Keratinocyte (primary cell): ENCODE measurements at regions not wholly inside any gene's neighbourhood (a gene's known extent, or its start where the extent isn't known, plus 50 kb on each side); places are given as distances from the start of the nearest gene placed in this dataset.
"Not testable (repeated sequence)": the region's sequence is repeated elsewhere in the genome, so short reads cannot be mapped to it uniquely, and the experiment has no call there.

ENCODE experiments used
- DNase-seq: peaks from one replicate; pipeline ENCODE4 v3.0.0-alpha.2; 2011; ENCODE audit warnings: low read depth, missing footprints, low spot score
- FAIRE-seq: peaks from 2 replicates; lab custom pipeline; 2011; peaks lifted over from hg19 to GRCh38; lab: Jason Lieb, UNC
- H2AFZ ChIP-seq: 2 replicates; pipeline ENCODE4 v1.6.0; 2012; ENCODE audit warnings: low read length, control low read depth, inconsistent platforms; ENCODE audit not compliant: control insufficient read depth
- H3K27ac ChIP-seq: 2 replicates; pipeline ENCODE4 v1.5.1; 2011; ENCODE audit warnings: low read length; ENCODE audit not compliant: control insufficient read depth, insufficient read depth
- H3K27me3 ChIP-seq: 3 replicates; pipeline ENCODE4 v1.6.0; 2011; ENCODE audit warnings: low read length; ENCODE audit not compliant: control insufficient read depth, insufficient read depth; ENCODE audit errors: extremely low read depth
- H3K36me3 ChIP-seq, 2 experiments: 2 replicates in 1 of 2; 3 replicates in 1 of 2; pipeline ENCODE4 v1.5.1; 2011; ENCODE audit warnings: low read length in 2 of 2, mild to moderate bottlenecking in 1 of 2; ENCODE audit not compliant: control insufficient read depth in 2 of 2, insufficient read depth in 2 of 2; ENCODE audit errors: extremely low read depth in 1 of 2
- H3K4me1 ChIP-seq: 3 replicates; pipeline ENCODE4 v1.5.1; 2011; ENCODE audit warnings: low read length; ENCODE audit not compliant: control insufficient read depth, insufficient read depth; ENCODE audit errors: extremely low read depth
- H3K4me2 ChIP-seq: 3 replicates; pipeline ENCODE4 v1.6.0; 2011; ENCODE audit warnings: low read depth, low read length; ENCODE audit not compliant: control insufficient read depth, insufficient read depth; ENCODE audit errors: extremely low read depth
- H3K4me3 ChIP-seq, 3 experiments: fragments of 200-600 bp in 1 of 3; sonication (generic) in 1 of 3; 2 replicates in 2 of 3; 3 replicates in 1 of 3; pipeline ENCODE4 v1.5.1; 2011 to 2016; ENCODE audit warnings: low read length in 3 of 3, mild to moderate bottlenecking in 3 of 3, control low read depth in 2 of 3, inconsistent platforms in 1 of 3, low read depth in 1 of 3, mixed read lengths in 1 of 3, mixed run types in 1 of 3, moderate library complexity in 1 of 3; ENCODE audit not compliant: control insufficient read depth in 2 of 3, insufficient read depth in 2 of 3; ENCODE audit errors: extremely low read depth in 1 of 3
- H3K79me2 ChIP-seq: 2 replicates; pipeline ENCODE4 v1.6.0; 2012; ENCODE audit warnings: low read length; ENCODE audit not compliant: control insufficient read depth, insufficient read depth
- H3K9ac ChIP-seq: 3 replicates; pipeline ENCODE4 v1.6.0; 2011; ENCODE audit warnings: low read length; ENCODE audit not compliant: control insufficient read depth, insufficient read depth; ENCODE audit errors: extremely low read depth
- H3K9me1 ChIP-seq: 3 replicates; pipeline ENCODE4 v1.6.0; 2011; ENCODE audit warnings: low read length; ENCODE audit not compliant: control insufficient read depth, insufficient read depth; ENCODE audit errors: extremely low read depth
- H3K9me3 ChIP-seq: 2 replicates; pipeline ENCODE4 v1.5.1; 2012; ENCODE audit warnings: low read depth, low read length; ENCODE audit not compliant: control insufficient read depth
- H4K20me1 ChIP-seq: 3 replicates; pipeline ENCODE4 v1.6.0; 2011; ENCODE audit warnings: low read length; ENCODE audit not compliant: control insufficient read depth, insufficient read depth; ENCODE audit errors: extremely low read depth
- CTCF ChIP-seq, 3 experiments: IDR thresholded peaks in 1 of 3; conservative IDR thresholded peaks in 1 of 3; optimal IDR thresholded peaks in 1 of 3; 2 replicates in 2 of 3; 3 replicates in 1 of 3; pipeline versions ENCODE3 to v1.5.1; 2011; ENCODE audit warnings: low read length in 3 of 3, mild to moderate bottlenecking in 3 of 3, moderate library complexity in 2 of 3, control low read depth in 1 of 3, inconsistent platforms in 1 of 3; ENCODE audit not compliant: insufficient read depth in 2 of 3; ENCODE audit errors: extremely low read depth in 1 of 3
- EZH2 ChIP-seq: IDR thresholded peaks from one replicate; pipeline ENCODE4 v1.6.1; 2012; ENCODE audit warnings: inconsistent platforms, mild to moderate bottlenecking, low read length, moderate library complexity
- dilution Hi-C: fragments of 300-500 bp; cut with MboI; formaldehyde crosslinking; loops from one replicate; pipeline ENCODE4 v1.7.0; 2020; ENCODE audit warnings: low sequenced_read_pairs; ENCODE audit not compliant: extremely low pct_ligation_motif_present

- dilution Hi-C loops, result no loop called here
- no peaks in the 10 kb centered on the region for H3K79me2 ChIP-seq
- no peak for DNase-seq
- no peaks in the 10 kb centered on the region for H3K9me3 ChIP-seq
- no peak for FAIRE-seq
- H3K9me1 ChIP-seq, result no peaks in the 10 kb centered on the region
- H2AFZ ChIP-seq, result no peak overlapping the region
- H3K9ac ChIP-seq, result no peak overlapping the region
- no peak overlapping the region for H3K4me2 ChIP-seq
- no peaks in the 10 kb centered on the region for H3K4me1 ChIP-seq
- no peak overlapping the region for H3K27ac ChIP-seq
- TF ChIP-seq EZH2 (no peak), CTCF (optimal IDR thresholded peaks at IDR 0.05 in 1 of 3, IDR thresholded peaks at IDR 0.05 in 1 of 3, conservative IDR thresholded peaks at IDR 0.05 in 1 of 3; ENCODE audit: extremely low read depth in 1 of 3, insufficient read depth in 2 of 3, low read length in 3 of 3) (no peak)
- no peaks in the 10 kb centered on the region for H3K27me3 ChIP-seq
- H3K36me3 ChIP-seq, result no peaks in the 10 kb centered on the region
- H4K20me1 ChIP-seq, result no peaks in the 10 kb centered on the region
- H3K4me3 ChIP-seq, result no peak overlapping the region
Observed at GRCh38 chr7:39847227-39847626, 102.8 kb upstream of the CDK13 start.

GRCh38 chr7:39851466-39852045 is 98.5 kb upstream of the CDK13 start:
- Histone ChIP-seq H2AFZ (no peak overlapping the region), H3K9ac (no peak overlapping the region), H3K9me1 (no peaks in the 10 kb centered on the region), H3K27me3 (peaks cover 14% of the 10 kb centered on the region), H3K4me1 (no peaks in the 10 kb centered on the region), H3K4me3 (no peak overlapping the region), H3K9me3 (no peaks in the 10 kb centered on the region), H4K20me1 (no peaks in the 10 kb centered on the region), H3K27ac (no peak overlapping the region), H3K4me2 (no peak overlapping the region), H3K79me2 (no peaks in the 10 kb centered on the region), H3K36me3 (no peaks in the 10 kb centered on the region)
- TF ChIP-seq CTCF (optimal IDR thresholded peaks at IDR 0.05 in 1 of 3, IDR thresholded peaks at IDR 0.05 in 1 of 3, conservative IDR thresholded peaks at IDR 0.05 in 1 of 3; ENCODE audit: extremely low read depth in 1 of 3, insufficient read depth in 2 of 3, low read length in 3 of 3) (no peak), EZH2 (no peak)
- FAIRE-seq (no peak), DNase-seq (no peak)
- dilution Hi-C loops, result no loop called here

GRCh38 chr7:39854616-39855324 is 95.3 kb upstream of the CDK13 start:
- H3K9me3 ChIP-seq, DNase-seq, H3K4me1 ChIP-seq, H3K36me3 ChIP-seq, dilution Hi-C loops, H3K9ac ChIP-seq, H2AFZ ChIP-seq, FAIRE-seq, H3K9me1 ChIP-seq, H3K27ac ChIP-seq, H4K20me1 ChIP-seq, H3K79me2 ChIP-seq: not testable (repeated sequence)
- H3K4me2 ChIP-seq, result peak overlapping the region; percentile 59
- peak overlapping the region in 1 of 3 experiments; percentile 54 for H3K4me3 ChIP-seq
- H3K27me3 ChIP-seq, result peaks cover 14% of the 10 kb centered on the region
